ENCODE measurements at regions not wholly inside any gene's neighbourhood (a gene's known extent, or its start where the extent isn't known, plus 50 kb on each side); places are given as distances from the start of the nearest gene placed in this dataset.

- no peak overlapping the region for H3K4me3 ChIP-seq (ENCODE audit: low read length in 2 of 2)
- no peaks in the 10 kb centered on the region for H3K4me1 ChIP-seq (ENCODE audit: control insufficient read depth, insufficient read depth, low read length)
- H3K9ac ChIP-seq (ENCODE audit: low read length in 2 of 2): no peak overlapping the region
- H3K36me3 ChIP-seq (ENCODE audit: control insufficient read depth in 2 of 2, insufficient read depth in 2 of 2, low read length in 2 of 2): no peaks in the 10 kb centered on the region
- H3K27ac ChIP-seq (ENCODE audit: low read length): no peak overlapping the region
- H3K27me3 ChIP-seq (ENCODE audit: control insufficient read depth in 1 of 2, insufficient read depth in 2 of 2, low read length in 2 of 2): no peaks in the 10 kb centered on the region
- no peaks in the 10 kb centered on the region for H3K9me3 ChIP-seq (ENCODE audit: control insufficient read depth in 2 of 2, low read length in 2 of 2)
Observed at GRCh38 chr18:73313476-73313875, 445.7 kb upstream of the NETO1 start.

GRCh38 chr18:73296686-73297085 lies 428.9 kb upstream of the NETO1 start:
- Histone ChIP-seq H3K9me3 (ENCODE audit: control insufficient read depth in 2 of 2, low read length in 2 of 2) (no peaks in the 10 kb centered on the region), H3K36me3 (ENCODE audit: control insufficient read depth in 2 of 2, insufficient read depth in 2 of 2, low read length in 2 of 2) (no peaks in the 10 kb centered on the region), H3K27ac (ENCODE audit: low read length) (no peak overlapping the region), H3K4me3 (ENCODE audit: low read length in 2 of 2) (no peak overlapping the region), H3K27me3 (ENCODE audit: control insufficient read depth in 1 of 2, insufficient read depth in 2 of 2, low read length in 2 of 2) (no peaks in the 10 kb centered on the region), H3K9ac (ENCODE audit: low read length in 2 of 2) (no peak overlapping the region), H3K4me1 (ENCODE audit: control insufficient read depth, insufficient read depth, low read length) (no peaks in the 10 kb centered on the region)

GRCh38 chr18:73292156-73292555 lies 424.4 kb upstream of the NETO1 start:
- H3K27me3 ChIP-seq (ENCODE audit: control insufficient read depth in 1 of 2, insufficient read depth in 2 of 2, low read length in 2 of 2): no peaks in the 10 kb centered on the region
- H3K4me3 ChIP-seq (ENCODE audit: low read length in 2 of 2): no peak overlapping the region
- no peaks in the 10 kb centered on the region for H3K9me3 ChIP-seq (ENCODE audit: control insufficient read depth in 2 of 2, low read length in 2 of 2)
- H3K27ac ChIP-seq (ENCODE audit: low read length): no peak overlapping the region
- H3K9ac ChIP-seq (ENCODE audit: low read length in 2 of 2): no peak overlapping the region
- no peaks in the 10 kb centered on the region for H3K36me3 ChIP-seq (ENCODE audit: control insufficient read depth in 2 of 2, insufficient read depth in 2 of 2, low read length in 2 of 2)
- no peaks in the 10 kb centered on the region for H3K4me1 ChIP-seq (ENCODE audit: control insufficient read depth, insufficient read depth, low read length)

GRCh38 chr18:73288813-73289212 lies 421.0 kb upstream of the NETO1 start:
- H3K9ac ChIP-seq (ENCODE audit: low read length in 2 of 2): no peak overlapping the region
- H3K27ac ChIP-seq (ENCODE audit: low read length): no peak overlapping the region
- H3K4me1 ChIP-seq (ENCODE audit: control insufficient read depth, insufficient read depth, low read length): no peaks in the 10 kb centered on the region
- no peak overlapping the region for H3K4me3 ChIP-seq (ENCODE audit: low read length in 2 of 2)
- no peaks in the 10 kb centered on the region for H3K9me3 ChIP-seq (ENCODE audit: control insufficient read depth in 2 of 2, low read length in 2 of 2)
- H3K27me3 ChIP-seq (ENCODE audit: control insufficient read depth in 1 of 2, insufficient read depth in 2 of 2, low read length in 2 of 2): no peaks in the 10 kb centered on the region
- no peaks in the 10 kb centered on the region for H3K36me3 ChIP-seq (ENCODE audit: control insufficient read depth in 2 of 2, insufficient read depth in 2 of 2, low read length in 2 of 2)

GRCh38 chr18:73286584-73286983 lies 418.8 kb upstream of the NETO1 start:
- H3K4me3 ChIP-seq (ENCODE audit: low read length in 2 of 2): no peak overlapping the region
- no peaks in the 10 kb centered on the region for H3K9me3 ChIP-seq (ENCODE audit: control insufficient read depth in 2 of 2, low read length in 2 of 2)
- H3K9ac ChIP-seq (ENCODE audit: low read length in 2 of 2): no peak overlapping the region
- no peaks in the 10 kb centered on the region for H3K4me1 ChIP-seq (ENCODE audit: control insufficient read depth, insufficient read depth, low read length)
- no peaks in the 10 kb centered on the region for H3K27me3 ChIP-seq (ENCODE audit: control insufficient read depth in 1 of 2, insufficient read depth in 2 of 2, low read length in 2 of 2)
- no peaks in the 10 kb centered on the region for H3K36me3 ChIP-seq (ENCODE audit: control insufficient read depth in 2 of 2, insufficient read depth in 2 of 2, low read length in 2 of 2)
- no peak overlapping the region for H3K27ac ChIP-seq (ENCODE audit: low read length)

GRCh38 chr18:73283788-73284187 lies 416.0 kb upstream of the NETO1 start:
- Histone ChIP-seq H3K36me3 (ENCODE audit: control insufficient read depth in 2 of 2, insufficient read depth in 2 of 2, low read length in 2 of 2) (no peaks in the 10 kb centered on the region), H3K9ac (ENCODE audit: low read length in 2 of 2) (no peak overlapping the region), H3K9me3 (ENCODE audit: control insufficient read depth in 2 of 2, low read length in 2 of 2) (no peaks in the 10 kb centered on the region), H3K4me1 (ENCODE audit: control insufficient read depth, insufficient read depth, low read length) (no peaks in the 10 kb centered on the region), H3K27ac (ENCODE audit: low read length) (no peak overlapping the region), H3K4me3 (ENCODE audit: low read length in 2 of 2) (no peak overlapping the region), H3K27me3 (ENCODE audit: control insufficient read depth in 1 of 2, insufficient read depth in 2 of 2, low read length in 2 of 2) (no peaks in the 10 kb centered on the region)

GRCh38 chr18:73283032-73283431 lies 415.2 kb upstream of the NETO1 start:
- Histone ChIP-seq H3K9me3 (ENCODE audit: control insufficient read depth in 2 of 2, low read length in 2 of 2) (no peaks in the 10 kb centered on the region), H3K36me3 (ENCODE audit: control insufficient read depth in 2 of 2, insufficient read depth in 2 of 2, low read length in 2 of 2) (no peaks in the 10 kb centered on the region), H3K27ac (ENCODE audit: low read length) (no peak overlapping the region), H3K4me1 (ENCODE audit: control insufficient read depth, insufficient read depth, low read length) (no peaks in the 10 kb centered on the region), H3K4me3 (ENCODE audit: low read length in 2 of 2) (no peak overlapping the region), H3K9ac (ENCODE audit: low read length in 2 of 2) (no peak overlapping the region), H3K27me3 (ENCODE audit: control insufficient read depth in 1 of 2, insufficient read depth in 2 of 2, low read length in 2 of 2) (no peaks in the 10 kb centered on the region)

- Histone ChIP-seq H3K27ac (ENCODE audit: low read length) (no peak overlapping the region), H3K4me1 (ENCODE audit: control insufficient read depth, insufficient read depth, low read length) (no peaks in the 10 kb centered on the region), H3K9me3 (ENCODE audit: control insufficient read depth in 2 of 2, low read length in 2 of 2) (no peaks in the 10 kb centered on the region), H3K4me3 (ENCODE audit: low read length in 2 of 2) (no peak overlapping the region), H3K9ac (ENCODE audit: low read length in 2 of 2) (no peak overlapping the region), H3K36me3 (ENCODE audit: control insufficient read depth in 2 of 2, insufficient read depth in 2 of 2, low read length in 2 of 2) (no peaks in the 10 kb centered on the region), H3K27me3 (ENCODE audit: control insufficient read depth in 1 of 2, insufficient read depth in 2 of 2, low read length in 2 of 2) (no peaks in the 10 kb centered on the region)
Observed at GRCh38 chr18:73279498-73279897, 411.7 kb upstream of the NETO1 start.

- Histone ChIP-seq H3K36me3 (ENCODE audit: control insufficient read depth in 2 of 2, insufficient read depth in 2 of 2, low read length in 2 of 2) (no peaks in the 10 kb centered on the region), H3K27ac (ENCODE audit: low read length) (no peak overlapping the region), H3K9ac (ENCODE audit: low read length in 2 of 2) (no peak overlapping the region), H3K9me3 (ENCODE audit: control insufficient read depth in 2 of 2, low read length in 2 of 2) (no peaks in the 10 kb centered on the region), H3K27me3 (ENCODE audit: control insufficient read depth in 1 of 2, insufficient read depth in 2 of 2, low read length in 2 of 2) (no peaks in the 10 kb centered on the region), H3K4me3 (ENCODE audit: low read length in 2 of 2) (no peak overlapping the region), H3K4me1 (ENCODE audit: control insufficient read depth, insufficient read depth, low read length) (no peaks in the 10 kb centered on the region)
Observed at GRCh38 chr18:73274812-73275621, 407.2 kb upstream of the NETO1 start.

- H3K36me3 ChIP-seq (ENCODE audit: control insufficient read depth in 2 of 2, insufficient read depth in 2 of 2, low read length in 2 of 2): no peaks in the 10 kb centered on the region
- no peaks in the 10 kb centered on the region for H3K4me1 ChIP-seq (ENCODE audit: control insufficient read depth, insufficient read depth, low read length)
- H3K27me3 ChIP-seq (ENCODE audit: control insufficient read depth in 1 of 2, insufficient read depth in 2 of 2, low read length in 2 of 2): no peaks in the 10 kb centered on the region
- no peak overlapping the region for H3K9ac ChIP-seq (ENCODE audit: low read length in 2 of 2)
- no peak overlapping the region for H3K4me3 ChIP-seq (ENCODE audit: low read length in 2 of 2)
- no peak overlapping the region for H3K27ac ChIP-seq (ENCODE audit: low read length)
- no peaks in the 10 kb centered on the region for H3K9me3 ChIP-seq (ENCODE audit: control insufficient read depth in 2 of 2, low read length in 2 of 2)
Observed at GRCh38 chr18:73270920-73271634, 403.3 kb upstream of the NETO1 start.

GRCh38 chr18:73264562-73264921 lies 396.8 kb upstream of the NETO1 start:
- no peak overlapping the region for H3K4me3 ChIP-seq (ENCODE audit: low read length in 2 of 2)
- H3K27ac ChIP-seq (ENCODE audit: low read length): no peak overlapping the region
- no peaks in the 10 kb centered on the region for H3K27me3 ChIP-seq (ENCODE audit: control insufficient read depth in 1 of 2, insufficient read depth in 2 of 2, low read length in 2 of 2)
- no peak overlapping the region for H3K9ac ChIP-seq (ENCODE audit: low read length in 2 of 2)
- H3K36me3 ChIP-seq (ENCODE audit: control insufficient read depth in 2 of 2, insufficient read depth in 2 of 2, low read length in 2 of 2): no peaks in the 10 kb centered on the region
- H3K4me1 ChIP-seq (ENCODE audit: control insufficient read depth, insufficient read depth, low read length): no peaks in the 10 kb centered on the region
- H3K9me3 ChIP-seq (ENCODE audit: control insufficient read depth in 2 of 2, low read length in 2 of 2): no peaks in the 10 kb centered on the region
